ENCODE measurements at regions not wholly inside any gene's neighbourhood (a gene's known extent, or its start where the extent isn't known, plus 50 kb on each side); places are given as distances from the start of the nearest gene placed in this dataset.

DNA sequence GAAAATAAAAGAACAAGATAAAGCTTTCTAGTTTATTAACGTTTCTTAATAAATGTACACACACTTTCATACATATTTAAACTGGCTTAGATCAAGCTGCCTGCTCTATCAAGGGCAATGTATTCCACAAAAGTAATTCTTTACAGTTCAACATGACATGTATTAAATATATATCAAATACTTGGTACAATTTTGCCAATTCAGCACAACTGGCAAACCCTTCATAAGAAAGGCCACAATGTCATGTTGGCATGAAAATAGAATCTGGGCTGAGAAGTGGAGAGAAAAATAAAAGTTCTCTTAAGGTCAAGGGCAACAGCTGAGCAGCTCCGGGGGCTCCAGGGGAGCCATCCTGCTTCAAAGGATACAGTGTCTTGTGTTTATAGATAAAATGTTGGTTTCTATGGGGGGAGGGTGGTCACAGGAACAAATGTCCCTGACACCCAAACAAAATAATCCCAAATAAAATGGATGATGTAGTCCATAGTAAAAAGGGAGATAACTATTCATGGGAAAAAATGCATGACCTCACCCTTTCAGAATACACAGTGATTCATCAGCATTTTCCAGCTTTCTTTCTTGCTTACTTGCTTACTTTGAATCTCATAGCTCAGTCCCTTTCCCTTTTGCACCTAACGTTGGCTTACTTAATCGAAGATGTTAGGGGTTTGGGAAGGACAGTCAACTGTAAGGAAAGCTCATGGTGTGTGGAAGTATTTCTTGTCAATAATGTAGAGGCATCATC lies 494.9 kb downstream of the NYAP2 start (continued):
- TF ChIP-seq, protein P1, sequence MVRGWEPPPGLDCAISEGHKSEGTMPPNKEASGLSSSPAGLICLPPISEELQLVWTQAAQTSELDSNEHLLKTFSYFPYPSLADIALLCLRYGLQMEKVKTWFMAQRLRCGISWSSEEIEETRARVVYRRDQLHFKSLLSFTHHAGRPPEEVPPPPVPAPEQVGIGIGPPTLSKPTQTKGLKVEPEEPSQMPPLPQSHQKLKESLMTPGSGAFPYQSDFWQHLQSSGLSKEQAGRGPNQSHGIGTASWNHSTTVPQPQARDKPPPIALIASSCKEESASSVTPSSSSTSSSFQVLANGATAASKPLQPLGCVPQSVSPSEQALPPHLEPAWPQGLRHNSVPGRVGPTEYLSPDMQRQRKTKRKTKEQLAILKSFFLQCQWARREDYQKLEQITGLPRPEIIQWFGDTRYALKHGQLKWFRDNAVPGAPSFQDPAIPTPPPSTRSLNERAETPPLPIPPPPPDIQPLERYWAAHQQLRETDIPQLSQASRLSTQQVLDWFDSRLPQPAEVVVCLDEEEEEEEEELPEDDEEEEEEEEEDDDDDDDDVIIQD (CRISPR knock-in tag; IDR thresholded peaks at IDR 0.05; ENCODE audit: low read depth): peak; percentile 61
- TF ChIP-seq RARA (CRISPR knock-in tag; IDR thresholded peaks at IDR 0.05) (peak; percentile 56; the same call in 1 of the 2 replicates), ATM (IDR thresholded peaks at IDR 0.05; ENCODE audit: borderline replicate concordance) (no peak), MAFF (IDR thresholded peaks at IDR 0.05; ENCODE audit: low read depth, low read length) (peak; percentile 96), SUZ12 (IDR thresholded peaks at IDR 0.05; ENCODE audit: low read depth, low read length) (no peak), ZNF260 (CRISPR knock-in tag; IDR thresholded peaks at IDR 0.05; ENCODE audit: borderline replicate concordance, low read depth) (no peak), ZNF12 (CRISPR knock-in tag; IDR thresholded peaks at IDR 0.05) (peak; percentile 68; the same call in 1 of the 2 replicates), ZNF232 (CRISPR knock-in tag; IDR thresholded peaks at IDR 0.05; ENCODE audit: borderline replicate concordance) (no peak), ZSCAN25 (CRISPR knock-in tag; IDR thresholded peaks at IDR 0.05) (no peak), ZNF343 (CRISPR knock-in tag; IDR thresholded peaks at IDR 0.05) (no peak), NR3C1 (CRISPR knock-in tag; IDR thresholded peaks at IDR 0.05) (no peak), PCBP2 (optimal IDR thresholded peaks at IDR 0.05; ENCODE audit: low read depth, low read length, poor library complexity, severe bottlenecking) (no peak), DR1 (CRISPR knock-in tag; IDR thresholded peaks at IDR 0.05) (no peak), FOSL2 (CRISPR knock-in tag; IDR thresholded peaks at IDR 0.05) (peak; percentile 63), POGZ (CRISPR knock-in tag; IDR thresholded peaks at IDR 0.05) (peak; percentile 27; the same call in 1 of the 2 replicates), ZNF720 (CRISPR knock-in tag; IDR thresholded peaks at IDR 0.05) (no peak), CC2D1A (CRISPR knock-in tag; IDR thresholded peaks at IDR 0.05) (no peak)
- TF ChIP-seq, protein P2, sequence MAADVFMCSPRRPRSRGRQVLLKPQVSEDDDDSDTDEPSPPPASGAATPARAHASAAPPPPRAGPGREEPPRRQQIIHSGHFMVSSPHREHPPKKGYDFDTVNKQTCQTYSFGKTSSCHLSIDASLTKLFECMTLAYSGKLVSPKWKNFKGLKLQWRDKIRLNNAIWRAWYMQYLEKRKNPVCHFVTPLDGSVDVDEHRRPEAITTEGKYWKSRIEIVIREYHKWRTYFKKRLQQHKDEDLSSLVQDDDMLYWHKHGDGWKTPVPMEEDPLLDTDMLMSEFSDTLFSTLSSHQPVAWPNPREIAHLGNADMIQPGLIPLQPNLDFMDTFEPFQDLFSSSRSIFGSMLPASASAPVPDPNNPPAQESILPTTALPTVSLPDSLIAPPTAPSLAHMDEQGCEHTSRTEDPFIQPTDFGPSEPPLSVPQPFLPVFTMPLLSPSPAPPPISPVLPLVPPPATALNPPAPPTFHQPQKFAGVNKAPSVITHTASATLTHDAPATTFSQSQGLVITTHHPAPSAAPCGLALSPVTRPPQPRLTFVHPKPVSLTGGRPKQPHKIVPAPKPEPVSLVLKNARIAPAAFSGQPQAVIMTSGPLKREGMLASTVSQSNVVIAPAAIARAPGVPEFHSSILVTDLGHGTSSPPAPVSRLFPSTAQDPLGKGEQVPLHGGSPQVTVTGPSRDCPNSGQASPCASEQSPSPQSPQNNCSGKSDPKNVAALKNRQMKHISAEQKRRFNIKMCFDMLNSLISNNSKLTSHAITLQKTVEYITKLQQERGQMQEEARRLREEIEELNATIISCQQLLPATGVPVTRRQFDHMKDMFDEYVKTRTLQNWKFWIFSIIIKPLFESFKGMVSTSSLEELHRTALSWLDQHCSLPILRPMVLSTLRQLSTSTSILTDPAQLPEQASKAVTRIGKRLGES (CRISPR knock-in tag; IDR thresholded peaks at IDR 0.05; ENCODE audit: borderline replicate concordance): no peak
- TF ChIP-seq, protein P3, sequence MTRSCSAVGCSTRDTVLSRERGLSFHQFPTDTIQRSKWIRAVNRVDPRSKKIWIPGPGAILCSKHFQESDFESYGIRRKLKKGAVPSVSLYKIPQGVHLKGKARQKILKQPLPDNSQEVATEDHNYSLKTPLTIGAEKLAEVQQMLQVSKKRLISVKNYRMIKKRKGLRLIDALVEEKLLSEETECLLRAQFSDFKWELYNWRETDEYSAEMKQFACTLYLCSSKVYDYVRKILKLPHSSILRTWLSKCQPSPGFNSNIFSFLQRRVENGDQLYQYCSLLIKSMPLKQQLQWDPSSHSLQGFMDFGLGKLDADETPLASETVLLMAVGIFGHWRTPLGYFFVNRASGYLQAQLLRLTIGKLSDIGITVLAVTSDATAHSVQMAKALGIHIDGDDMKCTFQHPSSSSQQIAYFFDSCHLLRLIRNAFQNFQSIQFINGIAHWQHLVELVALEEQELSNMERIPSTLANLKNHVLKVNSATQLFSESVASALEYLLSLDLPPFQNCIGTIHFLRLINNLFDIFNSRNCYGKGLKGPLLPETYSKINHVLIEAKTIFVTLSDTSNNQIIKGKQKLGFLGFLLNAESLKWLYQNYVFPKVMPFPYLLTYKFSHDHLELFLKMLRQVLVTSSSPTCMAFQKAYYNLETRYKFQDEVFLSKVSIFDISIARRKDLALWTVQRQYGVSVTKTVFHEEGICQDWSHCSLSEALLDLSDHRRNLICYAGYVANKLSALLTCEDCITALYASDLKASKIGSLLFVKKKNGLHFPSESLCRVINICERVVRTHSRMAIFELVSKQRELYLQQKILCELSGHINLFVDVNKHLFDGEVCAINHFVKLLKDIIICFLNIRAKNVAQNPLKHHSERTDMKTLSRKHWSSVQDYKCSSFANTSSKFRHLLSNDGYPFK (CRISPR knock-in tag; IDR thresholded peaks at IDR 0.05; ENCODE audit: borderline replicate concordance): no peak
- TF ChIP-seq, protein P4, sequence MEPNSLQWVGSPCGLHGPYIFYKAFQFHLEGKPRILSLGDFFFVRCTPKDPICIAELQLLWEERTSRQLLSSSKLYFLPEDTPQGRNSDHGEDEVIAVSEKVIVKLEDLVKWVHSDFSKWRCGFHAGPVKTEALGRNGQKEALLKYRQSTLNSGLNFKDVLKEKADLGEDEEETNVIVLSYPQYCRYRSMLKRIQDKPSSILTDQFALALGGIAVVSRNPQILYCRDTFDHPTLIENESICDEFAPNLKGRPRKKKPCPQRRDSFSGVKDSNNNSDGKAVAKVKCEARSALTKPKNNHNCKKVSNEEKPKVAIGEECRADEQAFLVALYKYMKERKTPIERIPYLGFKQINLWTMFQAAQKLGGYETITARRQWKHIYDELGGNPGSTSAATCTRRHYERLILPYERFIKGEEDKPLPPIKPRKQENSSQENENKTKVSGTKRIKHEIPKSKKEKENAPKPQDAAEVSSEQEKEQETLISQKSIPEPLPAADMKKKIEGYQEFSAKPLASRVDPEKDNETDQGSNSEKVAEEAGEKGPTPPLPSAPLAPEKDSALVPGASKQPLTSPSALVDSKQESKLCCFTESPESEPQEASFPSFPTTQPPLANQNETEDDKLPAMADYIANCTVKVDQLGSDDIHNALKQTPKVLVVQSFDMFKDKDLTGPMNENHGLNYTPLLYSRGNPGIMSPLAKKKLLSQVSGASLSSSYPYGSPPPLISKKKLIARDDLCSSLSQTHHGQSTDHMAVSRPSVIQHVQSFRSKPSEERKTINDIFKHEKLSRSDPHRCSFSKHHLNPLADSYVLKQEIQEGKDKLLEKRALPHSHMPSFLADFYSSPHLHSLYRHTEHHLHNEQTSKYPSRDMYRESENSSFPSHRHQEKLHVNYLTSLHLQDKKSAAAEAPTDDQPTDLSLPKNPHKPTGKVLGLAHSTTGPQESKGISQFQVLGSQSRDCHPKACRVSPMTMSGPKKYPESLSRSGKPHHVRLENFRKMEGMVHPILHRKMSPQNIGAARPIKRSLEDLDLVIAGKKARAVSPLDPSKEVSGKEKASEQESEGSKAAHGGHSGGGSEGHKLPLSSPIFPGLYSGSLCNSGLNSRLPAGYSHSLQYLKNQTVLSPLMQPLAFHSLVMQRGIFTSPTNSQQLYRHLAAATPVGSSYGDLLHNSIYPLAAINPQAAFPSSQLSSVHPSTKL (CRISPR knock-in tag; IDR thresholded peaks at IDR 0.05): peak; percentile 58
